ENCODE measurements at regions not wholly inside any gene's neighbourhood (a gene's known extent, or its start where the extent isn't known, plus 50 kb on each side); places are given as distances from the start of the nearest gene placed in this dataset.
"Not testable (repeated sequence)": the region's sequence is repeated elsewhere in the genome, so short reads cannot be mapped to it uniquely, and the experiment has no call there.

GRCh38 chr6:74420221-74420620 is 724.2 kb downstream of the CD109 start:
- Histone ChIP-seq H3K36me3 (ENCODE audit: control insufficient read depth, insufficient read depth, low read length) (no peaks in the 10 kb centered on the region), H3K9me3 (ENCODE audit: control insufficient read depth, insufficient read depth, low read length) (no peaks in the 10 kb centered on the region), H3K27ac (ENCODE audit: low read depth, low read length) (no peak overlapping the region), H3K27me3 (ENCODE audit: control insufficient read depth, insufficient read depth, low read length) (no peaks in the 10 kb centered on the region), H3K4me1 (ENCODE audit: control insufficient read depth, insufficient read depth, low read length) (no peaks in the 10 kb centered on the region), H3K4me3 (ENCODE audit: low read depth, low read length) (no peak overlapping the region)
- WGBS (ENCODE audit: insufficient coverage) = 88% methylated on average over 1 of the region's 1 CpG
- no peak for DNase-seq (ENCODE audit: low read depth in 4 of 6, low spot score in 6 of 6)

DNA sequence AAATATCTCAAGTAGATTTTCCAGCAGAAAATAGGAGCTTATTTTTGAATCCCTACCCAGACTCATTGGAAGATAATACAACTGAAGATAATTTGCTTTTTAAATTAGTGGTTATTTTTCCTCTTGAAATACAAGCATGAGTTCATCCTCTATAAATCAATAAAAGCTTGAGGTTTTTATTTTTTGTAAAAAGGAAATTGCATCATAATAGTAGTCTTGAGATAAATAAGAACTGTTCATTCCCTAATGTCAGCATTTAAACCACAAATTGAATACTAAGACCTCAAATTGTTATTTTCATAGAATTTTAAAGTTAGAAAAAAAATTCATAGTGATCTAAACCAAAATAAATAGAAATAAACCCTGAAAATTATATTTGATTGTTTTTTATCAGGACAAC is 719.1 kb downstream of the CD109 start:
- Histone ChIP-seq H3K36me3 (ENCODE audit: control insufficient read depth, insufficient read depth, low read length) (no peaks in the 10 kb centered on the region), H3K27me3 (ENCODE audit: control insufficient read depth, insufficient read depth, low read length) (no peaks in the 10 kb centered on the region), H3K4me3 (ENCODE audit: low read depth, low read length) (no peak overlapping the region), H3K9me3 (ENCODE audit: control insufficient read depth, insufficient read depth, low read length) (no peaks in the 10 kb centered on the region), H3K4me1 (ENCODE audit: control insufficient read depth, insufficient read depth, low read length) (no peaks in the 10 kb centered on the region), H3K27ac (ENCODE audit: low read depth, low read length) (no peak overlapping the region)
- no peak for DNase-seq (ENCODE audit: low read depth in 4 of 6, low spot score in 6 of 6)

- peak in 1 of 6 donors; percentile 6 for DNase-seq (ENCODE audit: low read depth in 4 of 6, low spot score in 6 of 6)
- Histone ChIP-seq H3K4me3 (ENCODE audit: low read depth, low read length) (no peak overlapping the region), H3K27me3 (ENCODE audit: control insufficient read depth, insufficient read depth, low read length) (no peaks in the 10 kb centered on the region), H3K4me1 (ENCODE audit: control insufficient read depth, insufficient read depth, low read length) (no peaks in the 10 kb centered on the region), H3K36me3 (ENCODE audit: control insufficient read depth, insufficient read depth, low read length) (no peaks in the 10 kb centered on the region), H3K27ac (ENCODE audit: low read depth, low read length) (no peak overlapping the region), H3K9me3 (ENCODE audit: control insufficient read depth, insufficient read depth, low read length) (no peaks in the 10 kb centered on the region)
- no CpG with 5 or more reads among the region's 1 CpG for WGBS (ENCODE audit: insufficient coverage)
These were observed 714.6 kb downstream of the CD109 start for GRCh38 chr6:74410630-74411029.

DNA sequence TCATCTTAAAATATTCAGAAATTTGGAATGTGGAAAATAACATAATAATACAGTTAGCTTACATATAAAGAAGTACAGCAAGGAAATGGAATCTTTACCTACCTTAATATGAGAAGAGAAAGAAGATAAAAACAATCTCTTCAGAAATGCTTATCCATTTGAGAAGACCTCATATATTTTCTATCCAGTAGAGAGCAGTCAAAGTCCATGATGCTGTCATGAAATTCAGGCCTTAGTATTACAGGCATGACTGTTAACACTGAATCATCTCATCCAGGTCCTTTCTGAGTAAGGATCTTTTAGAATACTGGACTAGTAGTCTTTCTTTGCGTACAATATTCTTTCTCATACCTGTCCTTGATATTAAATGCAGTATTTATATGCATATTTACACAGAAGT is 713.4 kb downstream of the CD109 start:
- no CpG with 5 or more reads among the region's 1 CpG for WGBS (ENCODE audit: insufficient coverage)

GRCh38 chr6:74408844-74409243 is 712.8 kb downstream of the CD109 start:
- no peak overlapping the region for H3K4me3 ChIP-seq (ENCODE audit: low read depth, low read length)
- no peak overlapping the region for H3K27ac ChIP-seq (ENCODE audit: low read depth, low read length)
- DNase-seq (ENCODE audit: low read depth in 4 of 6, low spot score in 6 of 6) = no peak
- no peaks in the 10 kb centered on the region for H3K36me3 ChIP-seq (ENCODE audit: control insufficient read depth, insufficient read depth, low read length)
- H3K27me3 ChIP-seq (ENCODE audit: control insufficient read depth, insufficient read depth, low read length) = no peaks in the 10 kb centered on the region
- no peaks in the 10 kb centered on the region for H3K9me3 ChIP-seq (ENCODE audit: control insufficient read depth, insufficient read depth, low read length)
- no CpG with 5 or more reads among the region's 1 CpG for WGBS (ENCODE audit: insufficient coverage)
- H3K4me1 ChIP-seq (ENCODE audit: control insufficient read depth, insufficient read depth, low read length) = no peaks in the 10 kb centered on the region

More for the DNA sequence above, 713.4 kb downstream of the CD109 start:
- H3K4me1 ChIP-seq (ENCODE audit: control insufficient read depth, insufficient read depth, low read length) = no peaks in the 10 kb centered on the region
- no peaks in the 10 kb centered on the region for H3K9me3 ChIP-seq (ENCODE audit: control insufficient read depth, insufficient read depth, low read length)
- no peak overlapping the region for H3K4me3 ChIP-seq (ENCODE audit: low read depth, low read length)
- H3K27me3 ChIP-seq (ENCODE audit: control insufficient read depth, insufficient read depth, low read length) = no peaks in the 10 kb centered on the region
- DNase-seq (ENCODE audit: low read depth in 4 of 6, low spot score in 6 of 6) = peak in 4 of 6 donors; percentile 5 to 83 (median 50)
- H3K27ac ChIP-seq (ENCODE audit: low read depth, low read length) = no peak overlapping the region
- H3K36me3 ChIP-seq (ENCODE audit: control insufficient read depth, insufficient read depth, low read length) = no peaks in the 10 kb centered on the region

DNA sequence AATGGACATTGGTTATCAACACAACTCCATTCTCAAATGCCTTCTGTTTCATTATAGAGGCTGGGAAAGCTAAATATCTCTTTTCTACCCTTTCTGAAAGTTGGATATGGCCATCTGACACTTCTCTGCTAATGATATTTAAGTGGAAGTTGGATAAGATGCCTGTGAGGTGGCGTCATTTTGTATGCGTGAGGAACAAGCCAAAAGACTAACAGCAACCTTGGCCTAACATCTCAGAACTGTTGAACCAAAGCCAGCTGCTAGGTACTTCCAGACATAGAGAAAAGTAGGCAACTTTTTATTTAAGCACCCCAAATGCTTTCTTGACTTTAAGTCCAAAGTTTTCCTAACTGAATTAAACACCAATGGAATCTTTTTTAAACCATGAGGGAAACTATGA is 708.4 kb downstream of the CD109 start:
- no peak overlapping the region for H3K4me3 ChIP-seq (ENCODE audit: low read depth, low read length)
- H3K36me3 ChIP-seq (ENCODE audit: control insufficient read depth, insufficient read depth, low read length) = no peaks in the 10 kb centered on the region
- no peaks in the 10 kb centered on the region for H3K9me3 ChIP-seq (ENCODE audit: control insufficient read depth, insufficient read depth, low read length)
- H3K27ac ChIP-seq (ENCODE audit: low read depth, low read length) = no peak overlapping the region
- no peaks in the 10 kb centered on the region for H3K4me1 ChIP-seq (ENCODE audit: control insufficient read depth, insufficient read depth, low read length)
- H3K27me3 ChIP-seq (ENCODE audit: control insufficient read depth, insufficient read depth, low read length) = no peaks in the 10 kb centered on the region
- no CpG with 5 or more reads among the region's 2 CpGs for WGBS (ENCODE audit: insufficient coverage)
- DNase-seq (ENCODE audit: low read depth in 4 of 6, low spot score in 6 of 6) = no peak

GRCh38 chr6:74402781-74403180 is 706.8 kb downstream of the CD109 start:
- Histone ChIP-seq H3K4me1 (ENCODE audit: control insufficient read depth, insufficient read depth, low read length) (no peaks in the 10 kb centered on the region), H3K9me3 (ENCODE audit: control insufficient read depth, insufficient read depth, low read length) (no peaks in the 10 kb centered on the region), H3K36me3 (ENCODE audit: control insufficient read depth, insufficient read depth, low read length) (no peaks in the 10 kb centered on the region), H3K27ac (ENCODE audit: low read depth, low read length) (no peak overlapping the region), H3K4me3 (ENCODE audit: low read depth, low read length) (no peak overlapping the region), H3K27me3 (ENCODE audit: control insufficient read depth, insufficient read depth, low read length) (no peaks in the 10 kb centered on the region)
- no peak for DNase-seq (ENCODE audit: low read depth in 4 of 6, low spot score in 6 of 6)

DNA sequence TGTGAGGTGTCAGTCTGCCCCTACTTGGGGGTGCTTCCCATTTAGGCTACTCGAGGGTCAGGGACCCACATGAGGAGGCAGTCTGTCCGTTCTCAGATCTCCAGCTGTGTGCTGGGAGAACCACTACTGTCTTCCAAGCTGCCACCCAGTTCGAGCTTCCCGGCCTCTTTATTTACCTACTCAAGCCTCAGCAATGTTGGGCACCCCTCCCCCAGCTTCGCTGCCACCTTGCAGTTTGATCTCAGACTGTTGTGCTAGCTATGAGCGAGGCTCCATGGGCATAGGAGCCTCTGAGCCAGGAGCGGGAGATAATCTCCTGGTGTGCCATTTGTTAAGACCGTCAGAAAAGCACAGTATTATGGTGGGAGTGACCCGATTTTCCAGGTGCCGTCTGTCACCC is 682.4 kb downstream of the CD109 start:
- H3K27ac ChIP-seq (ENCODE audit: low read depth, low read length); H3K9me3 ChIP-seq (ENCODE audit: control insufficient read depth, insufficient read depth, low read length); H3K36me3 ChIP-seq (ENCODE audit: control insufficient read depth, insufficient read depth, low read length); H3K27me3 ChIP-seq (ENCODE audit: control insufficient read depth, insufficient read depth, low read length); H3K4me3 ChIP-seq (ENCODE audit: low read depth, low read length); H3K4me1 ChIP-seq (ENCODE audit: control insufficient read depth, insufficient read depth, low read length); DNase-seq (ENCODE audit: low read depth in 4 of 6, low spot score in 6 of 6): not testable (repeated sequence)
- 90% methylated on average over 10 of the region's 10 CpGs for WGBS (ENCODE audit: insufficient coverage)

DNA sequence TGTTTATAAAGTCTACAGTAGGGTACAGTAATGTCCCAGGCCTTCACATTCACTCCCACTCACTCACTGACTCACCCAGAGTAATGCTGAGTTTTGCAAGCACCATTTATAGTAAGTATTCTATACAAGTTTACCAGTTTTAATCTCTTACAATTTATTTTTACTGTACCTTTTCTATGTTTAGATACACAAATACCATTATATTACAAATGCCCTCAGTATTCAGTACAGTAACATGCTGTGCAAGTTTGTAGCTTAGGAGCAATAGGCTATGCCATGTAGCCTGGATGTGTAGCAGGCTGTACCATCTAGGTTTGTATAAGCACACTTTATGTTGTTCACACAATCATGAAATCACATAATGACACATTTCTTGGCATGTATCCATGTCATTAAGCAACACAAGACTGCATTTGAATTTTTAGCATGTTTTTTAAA is 673.6 kb downstream of the CD109 start:
- no peaks in the 10 kb centered on the region for H3K9me3 ChIP-seq (ENCODE audit: control insufficient read depth, insufficient read depth, low read length)
- no peaks in the 10 kb centered on the region for H3K27me3 ChIP-seq (ENCODE audit: control insufficient read depth, insufficient read depth, low read length)
- peak in 2 of 6 donors; percentile 6 to 13 for DNase-seq (ENCODE audit: low read depth in 4 of 6, low spot score in 6 of 6)
- no peaks in the 10 kb centered on the region for H3K36me3 ChIP-seq (ENCODE audit: control insufficient read depth, insufficient read depth, low read length)
- no peak overlapping the region for H3K27ac ChIP-seq (ENCODE audit: low read depth, low read length)
- H3K4me3 ChIP-seq (ENCODE audit: low read depth, low read length) = no peak overlapping the region
- no peaks in the 10 kb centered on the region for H3K4me1 ChIP-seq (ENCODE audit: control insufficient read depth, insufficient read depth, low read length)

DNA sequence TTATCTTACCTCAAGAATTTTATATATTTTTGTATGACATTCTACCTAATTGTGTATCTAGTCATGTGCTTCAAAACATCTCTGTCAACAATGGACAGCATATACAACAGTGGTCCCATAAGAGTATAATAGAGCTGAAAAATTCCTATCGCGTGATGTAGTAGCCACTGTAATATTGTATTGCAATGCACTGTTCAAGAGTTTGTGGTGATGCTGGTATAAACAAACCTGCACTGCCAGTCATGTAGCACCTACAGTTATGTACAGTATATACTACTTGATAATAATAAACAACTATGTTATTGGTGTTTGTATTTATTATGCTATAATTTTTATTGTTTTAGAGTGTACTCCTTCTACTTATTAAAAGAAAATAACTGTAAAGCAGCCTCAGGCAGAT is 672.7 kb downstream of the CD109 start:
- Histone ChIP-seq H3K4me3 (ENCODE audit: low read depth, low read length) (no peak overlapping the region), H3K9me3 (ENCODE audit: control insufficient read depth, insufficient read depth, low read length) (no peaks in the 10 kb centered on the region), H3K27ac (ENCODE audit: low read depth, low read length) (no peak overlapping the region), H3K27me3 (ENCODE audit: control insufficient read depth, insufficient read depth, low read length) (no peaks in the 10 kb centered on the region), H3K36me3 (ENCODE audit: control insufficient read depth, insufficient read depth, low read length) (no peaks in the 10 kb centered on the region), H3K4me1 (ENCODE audit: control insufficient read depth, insufficient read depth, low read length) (no peaks in the 10 kb centered on the region)
- WGBS (ENCODE audit: insufficient coverage) = no CpG with 5 or more reads among the region's 2 CpGs
- no peak for DNase-seq (ENCODE audit: low read depth in 4 of 6, low spot score in 6 of 6)

DNA sequence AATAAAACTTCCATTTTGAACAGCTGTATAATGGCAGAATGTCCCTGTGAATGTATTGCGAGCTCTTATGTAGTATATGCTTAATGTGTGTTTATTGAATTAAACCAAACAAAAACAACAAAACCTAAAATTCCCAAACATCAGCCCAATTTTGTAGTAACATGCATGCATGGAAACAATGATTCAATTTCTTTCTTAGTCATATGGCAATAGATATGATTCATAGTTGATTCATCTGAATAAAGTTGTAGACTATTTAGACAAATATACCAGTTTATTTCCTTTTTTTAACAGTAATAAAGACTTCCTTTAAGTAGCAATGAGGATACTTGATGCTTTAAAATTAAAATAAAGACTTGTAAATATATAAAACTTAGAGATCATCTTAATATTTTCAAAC is 670.6 kb downstream of the CD109 start:
- H3K27me3 ChIP-seq (ENCODE audit: control insufficient read depth, insufficient read depth, low read length) = no peaks in the 10 kb centered on the region
- no peak overlapping the region for H3K4me3 ChIP-seq (ENCODE audit: low read depth, low read length)
- no CpG with 5 or more reads among the region's 1 CpG for WGBS (ENCODE audit: insufficient coverage)
- H3K4me1 ChIP-seq (ENCODE audit: control insufficient read depth, insufficient read depth, low read length) = no peaks in the 10 kb centered on the region
- no peak overlapping the region for H3K27ac ChIP-seq (ENCODE audit: low read depth, low read length)
- no peak for DNase-seq (ENCODE audit: low read depth in 4 of 6, low spot score in 6 of 6)
- no peaks in the 10 kb centered on the region for H3K9me3 ChIP-seq (ENCODE audit: control insufficient read depth, insufficient read depth, low read length)
- H3K36me3 ChIP-seq (ENCODE audit: control insufficient read depth, insufficient read depth, low read length) = no peaks in the 10 kb centered on the region
